HG03135 (cell line): ENCODE measurements at regions not wholly inside any gene's neighbourhood (a gene's known extent, or its start where the extent isn't known, plus 50 kb on each side); places are given as distances from the start of the nearest gene placed in this dataset.

Experiments used
- ATAC-seq: cut with Tn5 transposase; IDR thresholded peaks from one replicate; pipeline ENCODE4 v1.9.1; 2021; ENCODE audit warnings: mild to moderate bottlenecking, moderate library complexity; ENCODE audit not compliant: unreplicated experiment

GRCh38 chr9:107948086-107948485 is 458.5 kb upstream of the KLF4 start:
- no peak for ATAC-seq

GRCh38 chr9:107946364-107947141 is 457.0 kb upstream of the KLF4 start:
- no peak for ATAC-seq

- no peak for ATAC-seq
These were observed 456.4 kb upstream of the KLF4 start for GRCh38 chr9:107945961-107946360.

- no peak for ATAC-seq
These were observed 455.9 kb upstream of the KLF4 start for GRCh38 chr9:107945493-107945892.

- ATAC-seq = no peak
These were observed 454.8 kb upstream of the KLF4 start for GRCh38 chr9:107944387-107944786.

GRCh38 chr9:107943901-107944300 is 454.3 kb upstream of the KLF4 start:
- ATAC-seq = no peak

GRCh38 chr9:107942856-107943255 is 453.3 kb upstream of the KLF4 start:
- no peak for ATAC-seq

- ATAC-seq = no peak
These were observed 452.7 kb upstream of the KLF4 start for GRCh38 chr9:107942291-107942690.

GRCh38 chr9:107940616-107941595 is 451.3 kb upstream of the KLF4 start:
- ATAC-seq = no peak

- no peak for ATAC-seq
These were observed 449.3 kb upstream of the KLF4 start for GRCh38 chr9:107938801-107939386.

- no peak for ATAC-seq
These were observed 446.4 kb upstream of the KLF4 start for GRCh38 chr9:107935931-107936330.

- ATAC-seq = no peak
These were observed 443.9 kb upstream of the KLF4 start for GRCh38 chr9:107933516-107933915.

GRCh38 chr9:107933097-107933496 is 443.5 kb upstream of the KLF4 start:
- no peak for ATAC-seq

- ATAC-seq = no peak
These were observed 443.0 kb upstream of the KLF4 start for GRCh38 chr9:107932601-107933000.

GRCh38 chr9:107932046-107932445 is 442.5 kb upstream of the KLF4 start:
- ATAC-seq = no peak

GRCh38 chr9:107931071-107931715 is 441.6 kb upstream of the KLF4 start:
- ATAC-seq = no peak

- no peak for ATAC-seq
These were observed 439.9 kb upstream of the KLF4 start for GRCh38 chr9:107929443-107929842.

GRCh38 chr9:107928701-107929371 is 439.3 kb upstream of the KLF4 start:
- ATAC-seq = no peak

- no peak for ATAC-seq
These were observed 437.7 kb upstream of the KLF4 start for GRCh38 chr9:107927276-107927675.

- ATAC-seq = no peak
These were observed 436.3 kb upstream of the KLF4 start for GRCh38 chr9:107925749-107926297.
